Osteoblast (primary cell): ENCODE measurements at regions not wholly inside any gene's neighbourhood (a gene's known extent, or its start where the extent isn't known, plus 50 kb on each side); places are given as distances from the start of the nearest gene placed in this dataset.

Experiments
- DNase-seq: peaks from one replicate; pipeline ENCODE4 v3.0.0; 2011; ENCODE audit warnings: low spot score, mixed read lengths; ENCODE audit not compliant: insufficient read length; ENCODE audit errors: missing footprints
- H2AFZ ChIP-seq: 2 replicates; pipeline ENCODE4 v1.6.0; 2011; ENCODE audit warnings: mild to moderate bottlenecking, low read length
- H3K27ac ChIP-seq: 2 replicates; pipeline ENCODE4 v1.5.1; 2011; ENCODE audit warnings: mild to moderate bottlenecking, low read depth, low read length, moderate library complexity
- H3K27me3 ChIP-seq: 2 replicates; pipeline ENCODE4 v1.6.0; 2012; ENCODE audit warnings: mild to moderate bottlenecking, control low read depth, inconsistent platforms, low read length, moderate library complexity; ENCODE audit not compliant: insufficient read depth
- H3K36me3 ChIP-seq: 2 replicates; pipeline ENCODE4 v1.5.1; 2011; ENCODE audit warnings: mild to moderate bottlenecking, low read length, control low read depth, moderate library complexity; ENCODE audit not compliant: insufficient read depth
- H3K4me1 ChIP-seq: 2 replicates; pipeline ENCODE4 v1.5.1; 2011; ENCODE audit warnings: mild to moderate bottlenecking, low read length, control low read depth, moderate library complexity; ENCODE audit not compliant: insufficient read depth
- H3K4me2 ChIP-seq: 2 replicates; pipeline ENCODE4 v1.6.0; 2011; ENCODE audit warnings: mild to moderate bottlenecking, low read length; ENCODE audit not compliant: insufficient read depth
- H3K4me3 ChIP-seq: fragments of 200-600 bp; sonication (generic); 3 replicates; pipeline ENCODE4 v1.5.1; 2012; ENCODE audit warnings: mild to moderate bottlenecking, low read length, inconsistent platforms; ENCODE audit not compliant: insufficient read depth
- H3K79me2 ChIP-seq: 2 replicates; pipeline ENCODE4 v1.6.0; 2012; ENCODE audit warnings: mild to moderate bottlenecking, low read length, control low read depth, inconsistent platforms; ENCODE audit not compliant: insufficient read depth
- H3K9me3 ChIP-seq: 2 replicates; pipeline ENCODE4 v1.5.1; 2011; ENCODE audit warnings: low read depth, low read length, control low read depth
- H4K20me1 ChIP-seq: 2 replicates; pipeline ENCODE4 v1.6.0; 2012; ENCODE audit warnings: mild to moderate bottlenecking, low read length, control low read depth; ENCODE audit not compliant: insufficient read depth
- TF ChIP-seq, protein P1 (sequence below): IDR thresholded peaks from 2 replicates; pipeline ENCODE4 v1.5.1; 2011; ENCODE audit warnings: mild to moderate bottlenecking, low read depth, low read length, moderate library complexity; ENCODE audit errors: extremely low read depth

DNA sequence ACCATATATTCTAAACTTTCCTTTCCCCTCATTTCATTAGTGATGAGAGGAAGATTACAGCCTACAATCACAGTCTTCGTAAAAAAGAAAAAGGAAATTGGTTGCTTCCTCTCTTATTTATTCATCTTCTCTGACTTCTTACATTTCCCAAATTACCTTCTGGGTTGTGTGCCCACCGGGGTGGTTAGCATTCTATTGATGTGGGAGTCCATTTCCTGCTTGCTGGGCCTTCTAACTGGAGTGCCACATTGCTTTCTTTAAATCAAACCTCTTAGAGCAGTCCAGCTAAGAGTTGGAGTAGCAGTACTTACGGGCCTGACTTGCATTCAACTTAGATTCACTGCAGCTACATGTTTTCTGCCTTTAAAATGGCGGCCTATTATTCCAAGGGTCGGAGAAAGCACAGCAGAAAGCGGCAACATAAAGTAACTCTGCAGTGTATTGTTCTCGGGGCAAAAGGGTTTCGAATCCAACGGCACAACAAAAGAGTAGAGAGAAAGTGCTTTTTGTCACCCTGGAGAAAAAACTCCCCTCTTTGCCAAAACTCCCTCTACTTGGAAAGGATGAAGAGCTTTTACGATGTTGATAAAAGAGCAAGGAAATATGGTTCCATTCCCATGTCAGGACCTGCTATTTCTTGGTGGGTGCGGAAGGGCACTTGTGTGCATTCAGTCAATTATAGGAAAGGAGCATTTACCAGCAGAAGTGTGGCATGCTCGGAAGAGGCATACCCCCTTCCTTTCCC lies 110.6 kb upstream of the DLX2 start:
- Histone ChIP-seq H2AFZ (no peak overlapping the region), H3K4me3 (no peak overlapping the region), H4K20me1 (no peaks in the 10 kb centered on the region), H3K9me3 (no peaks in the 10 kb centered on the region), H3K36me3 (no peaks in the 10 kb centered on the region), H3K27me3 (no peaks in the 10 kb centered on the region), H3K4me2 (no peak overlapping the region), H3K79me2 (no peaks in the 10 kb centered on the region), H3K4me1 (peaks cover 10% of the 10 kb centered on the region), H3K27ac (no peak overlapping the region)
- TF ChIP-seq, protein P1, sequence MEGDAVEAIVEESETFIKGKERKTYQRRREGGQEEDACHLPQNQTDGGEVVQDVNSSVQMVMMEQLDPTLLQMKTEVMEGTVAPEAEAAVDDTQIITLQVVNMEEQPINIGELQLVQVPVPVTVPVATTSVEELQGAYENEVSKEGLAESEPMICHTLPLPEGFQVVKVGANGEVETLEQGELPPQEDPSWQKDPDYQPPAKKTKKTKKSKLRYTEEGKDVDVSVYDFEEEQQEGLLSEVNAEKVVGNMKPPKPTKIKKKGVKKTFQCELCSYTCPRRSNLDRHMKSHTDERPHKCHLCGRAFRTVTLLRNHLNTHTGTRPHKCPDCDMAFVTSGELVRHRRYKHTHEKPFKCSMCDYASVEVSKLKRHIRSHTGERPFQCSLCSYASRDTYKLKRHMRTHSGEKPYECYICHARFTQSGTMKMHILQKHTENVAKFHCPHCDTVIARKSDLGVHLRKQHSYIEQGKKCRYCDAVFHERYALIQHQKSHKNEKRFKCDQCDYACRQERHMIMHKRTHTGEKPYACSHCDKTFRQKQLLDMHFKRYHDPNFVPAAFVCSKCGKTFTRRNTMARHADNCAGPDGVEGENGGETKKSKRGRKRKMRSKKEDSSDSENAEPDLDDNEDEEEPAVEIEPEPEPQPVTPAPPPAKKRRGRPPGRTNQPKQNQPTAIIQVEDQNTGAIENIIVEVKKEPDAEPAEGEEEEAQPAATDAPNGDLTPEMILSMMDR: no peak
- no peak for DNase-seq

DNA sequence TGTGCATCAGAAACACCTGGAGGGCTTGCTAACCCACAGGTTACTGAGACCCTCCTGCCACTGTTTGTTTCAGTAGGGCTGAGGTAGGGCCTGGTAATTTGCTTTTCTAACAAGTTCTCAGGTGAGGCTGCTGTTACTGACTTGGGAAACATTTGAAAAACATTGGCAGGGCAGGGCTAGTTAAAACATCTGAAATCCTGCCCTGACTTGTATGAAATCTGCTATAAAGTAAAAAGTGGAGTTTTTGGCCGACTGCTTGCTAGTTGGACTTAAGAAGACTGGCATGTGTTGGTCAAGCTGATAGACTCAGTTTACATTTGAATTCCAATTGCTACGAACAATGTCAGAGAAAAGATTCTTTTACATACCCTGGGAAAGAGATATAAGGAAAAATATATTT lies 111.6 kb upstream of the DLX2 start:
- no peak overlapping the region for H3K4me2 ChIP-seq
- peaks cover 4% of the 10 kb centered on the region for H3K4me1 ChIP-seq
- H2AFZ ChIP-seq: no peak overlapping the region
- TF ChIP-seq, protein P1: no peak
- no peaks in the 10 kb centered on the region for H3K36me3 ChIP-seq
- no peak for DNase-seq
- H3K4me3 ChIP-seq: no peak overlapping the region
- H3K9me3 ChIP-seq: no peaks in the 10 kb centered on the region
- no peaks in the 10 kb centered on the region for H4K20me1 ChIP-seq
- no peaks in the 10 kb centered on the region for H3K79me2 ChIP-seq
- H3K27me3 ChIP-seq: no peaks in the 10 kb centered on the region
- no peak overlapping the region for H3K27ac ChIP-seq

DNA sequence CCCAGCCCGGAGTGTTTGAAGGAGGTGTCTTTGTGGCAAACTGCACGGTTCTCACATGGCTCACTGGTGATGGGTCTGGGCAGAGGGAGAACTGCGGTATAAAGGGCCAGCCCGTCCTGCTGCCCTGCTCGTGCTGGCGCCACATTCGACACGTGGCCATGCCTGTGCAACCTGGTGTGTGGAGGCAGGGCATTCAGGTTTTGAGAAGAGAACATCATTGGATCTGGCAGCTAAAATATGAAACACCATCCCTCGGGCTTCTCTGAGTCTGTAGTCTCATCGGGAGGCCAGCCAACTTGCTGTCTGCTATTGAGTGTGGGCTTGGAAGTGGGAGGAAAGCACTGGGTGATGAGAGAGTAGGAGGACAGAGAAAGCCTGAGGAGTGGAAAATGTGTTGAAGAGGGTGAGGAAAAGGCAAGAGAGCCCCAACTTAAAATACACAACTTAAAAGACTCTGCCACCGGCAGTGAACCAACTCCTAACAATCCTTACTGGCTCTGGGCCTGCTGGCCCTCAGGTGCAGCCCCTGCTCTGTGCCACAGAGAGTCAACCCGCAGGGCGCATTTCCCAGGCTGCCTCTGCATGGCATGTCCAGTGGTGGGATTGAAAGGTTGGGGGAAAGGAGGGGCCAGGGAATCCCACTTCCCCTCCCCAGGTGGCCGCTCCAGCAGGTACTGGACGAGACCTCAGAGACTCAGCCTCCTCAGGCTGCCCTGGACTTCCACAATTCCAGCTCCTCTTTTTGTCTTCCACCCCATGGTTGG lies 112.7 kb upstream of the DLX2 start:
- no peaks in the 10 kb centered on the region for H3K4me1 ChIP-seq
- no peaks in the 10 kb centered on the region for H3K9me3 ChIP-seq
- TF ChIP-seq, protein P1: no peak
- no peak overlapping the region for H3K4me2 ChIP-seq
- DNase-seq: no peak
- H3K27me3 ChIP-seq: no peaks in the 10 kb centered on the region
- H3K79me2 ChIP-seq: no peaks in the 10 kb centered on the region
- H3K27ac ChIP-seq: no peak overlapping the region
- no peaks in the 10 kb centered on the region for H3K36me3 ChIP-seq
- no peak overlapping the region for H3K4me3 ChIP-seq
- H4K20me1 ChIP-seq: no peaks in the 10 kb centered on the region
- H2AFZ ChIP-seq: no peak overlapping the region

DNA sequence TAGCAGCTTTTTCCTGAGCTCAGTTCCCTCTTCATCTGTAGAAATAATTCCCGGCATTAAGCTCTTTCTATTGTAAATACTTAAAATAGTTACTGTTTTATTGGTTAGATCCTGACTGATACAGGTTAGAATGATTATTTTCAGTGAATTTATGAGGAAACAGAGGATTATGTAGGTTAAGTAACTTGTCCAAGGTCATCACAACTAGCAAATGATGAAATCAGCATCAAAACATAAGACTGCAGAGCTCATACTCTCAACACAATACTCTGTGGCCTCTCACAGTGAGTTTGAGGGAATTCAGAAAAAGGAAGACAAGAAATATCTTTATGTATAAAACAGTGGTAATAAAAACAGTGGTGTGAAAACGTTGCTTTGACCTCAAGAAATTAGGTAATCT lies 113.2 kb upstream of the DLX2 start:
- Histone ChIP-seq H3K4me2 (no peak overlapping the region), H3K9me3 (no peaks in the 10 kb centered on the region), H4K20me1 (no peaks in the 10 kb centered on the region), H3K4me1 (no peaks in the 10 kb centered on the region), H3K36me3 (no peaks in the 10 kb centered on the region), H3K79me2 (no peaks in the 10 kb centered on the region), H3K27ac (no peak overlapping the region), H3K4me3 (no peak overlapping the region), H2AFZ (no peak overlapping the region), H3K27me3 (no peaks in the 10 kb centered on the region)
- TF ChIP-seq, protein P1: no peak
- no peak for DNase-seq
